Head of caudate nucleus (tissue), 42 donors: ENCODE measurements at regions not wholly inside any gene's neighbourhood (a gene's known extent, or its start where the extent isn't known, plus 50 kb on each side); places are given as distances from the start of the nearest gene placed in this dataset.
"Not testable (repeated sequence)": the region's sequence is repeated elsewhere in the genome, so short reads cannot be mapped to it uniquely, and the experiment has no call there.

Source experiments
- DNase-seq, 42 donors: peaks; one replicate each; pipeline versions ENCODE4 v3.0.0 to v3.0.0-alpha.2; 2020 to 2021; ENCODE audit warnings: mixed read lengths in 7 of 42
- intact Hi-C: fragments of 100-400 bp; cut with DNase I; formaldehyde crosslinking; loops from one replicate; pipeline ENCODE4 v1.15.0; 2022

GRCh38 chr6:18659994-18660393, 272.8 kb downstream of the RNF144B start:
- intact Hi-C loops, DNase-seq: not testable (repeated sequence)

- DNase-seq: no peak
- intact Hi-C loops: no loop called here
Measured at GRCh38 chr6:18663011-18663410, 275.9 kb downstream of the RNF144B start.

GRCh38 chr6:18664401-18664800, 277.3 kb downstream of the RNF144B start:
- DNase-seq: no peak
- intact Hi-C loops: no loop called here

GRCh38 chr6:18667612-18668011, 280.5 kb downstream of the RNF144B start:
- intact Hi-C loops: no loop called here
- no peak for DNase-seq

- intact Hi-C loops: no loop called here
- no peak for DNase-seq
Measured at GRCh38 chr6:18668994-18669393, 281.8 kb downstream of the RNF144B start.

- DNase-seq: no peak
- intact Hi-C loops: no loop called here
Measured at GRCh38 chr6:18672852-18673251, 285.7 kb downstream of the RNF144B start.

- intact Hi-C loops: no loop called here
- DNase-seq: no peak
Measured at GRCh38 chr6:18674346-18674745, 287.2 kb downstream of the RNF144B start.

GRCh38 chr6:18675881-18676280, 288.7 kb downstream of the RNF144B start:
- no peak for DNase-seq
- intact Hi-C loops: no loop called here

- DNase-seq: no peak
- intact Hi-C loops: no loop called here
Measured at GRCh38 chr6:18676548-18676947, 289.4 kb downstream of the RNF144B start.

- intact Hi-C loops: no loop called here
- no peak for DNase-seq
Measured at GRCh38 chr6:18680842-18681241, 293.7 kb downstream of the RNF144B start.

GRCh38 chr6:18681832-18682503, 294.8 kb downstream of the RNF144B start:
- intact Hi-C loops: no loop called here
- DNase-seq: no peak

GRCh38 chr6:18684343-18684742, 297.2 kb downstream of the RNF144B start:
- DNase-seq: no peak
- intact Hi-C loops: no loop called here

- no peak for DNase-seq
- intact Hi-C loops: no loop called here
Measured at GRCh38 chr6:18692929-18693685, 306.0 kb downstream of the RNF144B start.

GRCh38 chr6:18693881-18694280, 306.7 kb downstream of the RNF144B start:
- intact Hi-C loops: no loop called here
- no peak for DNase-seq

GRCh38 chr6:18703546-18703945, 316.4 kb downstream of the RNF144B start:
- DNase-seq: no peak
- intact Hi-C loops: no loop called here

GRCh38 chr6:18707714-18708439, 320.7 kb downstream of the RNF144B start:
- intact Hi-C loops: no loop called here
- DNase-seq: peak in 3 of 42 donors; percentile 1 to 4 (median 1)

GRCh38 chr6:18712595-18712994, 325.4 kb downstream of the RNF144B start:
- DNase-seq: no peak
- intact Hi-C loops: no loop called here

- intact Hi-C loops: no loop called here
- DNase-seq: no peak
Measured at GRCh38 chr6:18720075-18720474, 332.9 kb downstream of the RNF144B start.

GRCh38 chr6:18724056-18724455, 336.9 kb downstream of the RNF144B start:
- intact Hi-C loops: no loop called here
- DNase-seq: no peak

GRCh38 chr6:18725449-18725848, 338.3 kb downstream of the RNF144B start:
- DNase-seq: no peak
- intact Hi-C loops: no loop called here
